HCT116 (cell line): ENCODE measurements at regions not wholly inside any gene's neighbourhood (a gene's known extent, or its start where the extent isn't known, plus 50 kb on each side); places are given as distances from the start of the nearest gene placed in this dataset.

Source experiments
- ATAC-seq: fragments of 200-7000 bp; cut with Tn5 transposase; 2 replicates; pipeline ENCODE4 v1.9.1; 2020; ENCODE audit warnings: mild to moderate bottlenecking, moderate library complexity
- BruUV-seq: library from RNA; stranded (reverse); fragments of 400-500 nt; replicated peaks from 2 replicates; lab custom pipeline; 2021; lab: Mats Ljungman, UMichigan
- CTCF ChIA-PET: fragments of 300-600 bp; sonication (Branson Sonifier 250); formaldehyde crosslinking; loops from one replicate; lab custom pipeline; 2021; ENCODE audit warnings: antibody characterized with exemption; lab: Charles Lee
- POLR2A ChIA-PET: fragments of 300-600, 350-600 bp; sonication (Branson Sonifier 250); formaldehyde crosslinking; loops from one replicate; lab custom pipeline; 2021; ENCODE audit warnings: antibody characterized with exemption; lab: Charles Lee
- RAD21 ChIA-PET, 2 experiments: fragments of 300-600 bp; sonication (Branson Sonifier 250); formaldehyde crosslinking; loops; one replicate each; lab custom pipeline; 2023; ENCODE audit warnings: low total read pairs in 2 of 2; ENCODE audit not compliant: uncharacterized antibody in 2 of 2, unreplicated experiment in 2 of 2, low non-redundant PET in 1 of 2; lab: Charles Lee
- DNase-seq: peaks from one replicate; pipeline ENCODE4 v3.0.0-alpha.2; 2010; ENCODE audit warnings: low read depth, low spot score
- H2AFZ ChIP-seq: fragments of 200-600 bp; shearing (Covaris generic), sonication (generic); 2 replicates; pipeline ENCODE4 v1.6.1; 2017; ENCODE audit warnings: low read depth, mixed run types, mixed read lengths, antibody characterized with exemption, low read length; ENCODE audit not compliant: poor library complexity, severe bottlenecking
- H3K27ac ChIP-seq: 2 replicates; pipeline ENCODE4 v1.5.1; 2012; ENCODE audit warnings: low read depth, low read length
- H3K27me3 ChIP-seq: fragments of 200-600 bp; sonication (generic); 2 replicates; pipeline ENCODE4 v1.6.1; 2016; ENCODE audit warnings: mixed run types, low read length, mixed read lengths; ENCODE audit not compliant: insufficient read depth
- H3K36me3 ChIP-seq, 2 experiments: fragments of 200-500 bp in 1 of 2; fragments of 200-600 bp in 1 of 2; sonication (Bioruptor generic) in 1 of 2; sonication (generic) in 1 of 2; 2 replicates each; pipeline versions ENCODE4 v1.5.1 to v1.6.1; 2014 to 2016; ENCODE audit warnings: low read length in 2 of 2, inconsistent platforms in 1 of 2, mixed read lengths in 1 of 2, mixed run types in 1 of 2; ENCODE audit not compliant: insufficient read depth in 2 of 2, control insufficient read depth in 1 of 2
- H3K4me1 ChIP-seq, 2 experiments: fragments of 200-600 bp in 1 of 2; sonication (generic) in 1 of 2; 2 replicates each; pipeline versions ENCODE4 v1.5.1 to v1.6.1; 2012 to 2017; ENCODE audit warnings: low read length in 2 of 2, inconsistent platforms in 1 of 2, mild to moderate bottlenecking in 1 of 2, mixed read lengths in 1 of 2, mixed run types in 1 of 2, moderate library complexity in 1 of 2; ENCODE audit not compliant: insufficient read depth in 2 of 2, control insufficient read depth in 1 of 2
- H3K4me2 ChIP-seq: fragments of 200-600 bp; sonication (generic); 2 replicates; pipeline ENCODE4 v1.6.1; 2017; ENCODE audit warnings: mixed run types, low read length, mixed read lengths
- H3K4me3 ChIP-seq, 2 experiments: fragments of 200-600 bp in 1 of 2; sonication (generic) in 1 of 2; replicated peaks in 1 of 2; 2 replicates each; pipeline ENCODE4 v1.5.1; 2011 to 2016; ENCODE audit warnings: low read length in 2 of 2, control low read depth in 1 of 2, low read depth in 1 of 2, mild to moderate bottlenecking in 1 of 2, mixed read lengths in 1 of 2, mixed run types in 1 of 2
- H3K79me2 ChIP-seq: fragments of 200-600 bp; sonication (generic); 2 replicates; pipeline ENCODE4 v1.6.1; 2017; ENCODE audit warnings: mild to moderate bottlenecking, mixed run types, low read length, moderate library complexity, mixed read lengths; ENCODE audit not compliant: insufficient read depth
- H3K9ac ChIP-seq: fragments of 200-600 bp; sonication (generic); 2 replicates; pipeline ENCODE4 v1.6.1; 2016; ENCODE audit warnings: low read length, mixed read lengths
- H3K9me2 ChIP-seq: fragments of 200-600 bp; sonication (generic), shearing (Covaris generic); 2 replicates; pipeline ENCODE4 v1.6.1; 2017; ENCODE audit warnings: mixed run types, mild to moderate bottlenecking, moderate library complexity; ENCODE audit not compliant: insufficient read depth
- H3K9me3 ChIP-seq, 2 experiments: fragments of 200-500 bp in 1 of 2; fragments of 200-600 bp in 1 of 2; sonication (Bioruptor generic) in 1 of 2; sonication (generic) in 1 of 2; 2 replicates each; pipeline ENCODE4 v1.6.1; 2014 to 2017; ENCODE audit warnings: low read length in 2 of 2, mixed read lengths in 2 of 2, inconsistent platforms in 1 of 2, low read depth in 1 of 2, mild to moderate bottlenecking in 1 of 2, mixed run types in 1 of 2, moderate library complexity in 1 of 2; ENCODE audit not compliant: control insufficient read depth in 1 of 2, insufficient read depth in 1 of 2
- H4K20me1 ChIP-seq: fragments of 200-600 bp; sonication (generic), shearing (Covaris generic); 2 replicates; pipeline ENCODE4 v1.6.1; 2017; ENCODE audit warnings: mixed run types, mild to moderate bottlenecking, moderate library complexity; ENCODE audit not compliant: insufficient read depth
- RAD21 ChIP-seq: IDR thresholded peaks from 2 replicates; pipeline ENCODE4 v1.6.1; 2012; ENCODE audit warnings: low read depth, mild to moderate bottlenecking
- REST ChIP-seq: IDR thresholded peaks from 2 replicates; pipeline ENCODE4 v1.6.1; 2012; ENCODE audit warnings: low read depth
- SRF ChIP-seq: IDR thresholded peaks from 2 replicates; pipeline ENCODE4 v1.6.1; 2012; ENCODE audit warnings: low read depth
- ZNF274 ChIP-seq: fragments of 200-500 bp; sonication (Bioruptor generic); IDR thresholded peaks from 2 replicates; pipeline ENCODE4 v1.6.1; 2014; ENCODE audit warnings: mild to moderate bottlenecking, low read depth, low read length, inconsistent platforms
- intact Hi-C: fragments of 100-400 bp; cut with micrococcal nuclease; formaldehyde crosslinking; loops from 2 replicates; pipeline ENCODE4 v1.10.0; 2022

GRCh38 chr5:15234911-15235310 is 265.1 kb upstream of the FBXL7 start:
- H3K4me1 ChIP-seq: no peaks in the 10 kb centered on the region
- H3K4me2 ChIP-seq: no peak overlapping the region
- ATAC-seq: no peak
- no peak overlapping the region for H3K4me3 ChIP-seq
- CTCF ChIA-PET: no interaction called here
- no peak overlapping the region for H3K27ac ChIP-seq
- H3K36me3 ChIP-seq: no peaks in the 10 kb centered on the region
- no peaks in the 10 kb centered on the region for H3K27me3 ChIP-seq
- RAD21 ChIA-PET: no interaction called here
- H3K9me3 ChIP-seq: peaks cover 4 to 10% of the 10 kb centered on the region in 2 experiments; a peak in 2 of 4 replicates
- no peak for TF ChIP-seq REST
- no peaks in the 10 kb centered on the region for H4K20me1 ChIP-seq
- no peaks in the 10 kb centered on the region for H3K79me2 ChIP-seq
- DNase-seq: no peak
- H3K9me2 ChIP-seq: no peaks in the 10 kb centered on the region
- POLR2A ChIA-PET: no interaction called here
- BruUV-seq: no TSS peak
- intact Hi-C loops: no loop called here
- H2AFZ ChIP-seq: no peak overlapping the region
- H3K9ac ChIP-seq: no peak overlapping the region

GRCh38 chr5:15234366-15234765 is 265.6 kb upstream of the FBXL7 start:
- ChIA-PET RAD21 (no interaction called here), CTCF (no interaction called here), POLR2A (no interaction called here)
- H3K27ac ChIP-seq: no peak overlapping the region
- no peaks in the 10 kb centered on the region for H4K20me1 ChIP-seq
- peaks cover 4 to 10% of the 10 kb centered on the region in 2 experiments; a peak in 2 of 4 replicates for H3K9me3 ChIP-seq
- intact Hi-C loops: no loop called here
- no TSS peak for BruUV-seq
- no peak overlapping the region for H3K9ac ChIP-seq
- no peaks in the 10 kb centered on the region for H3K9me2 ChIP-seq
- TF ChIP-seq RAD21 (no peak), SRF (no peak), ZNF274 (no peak)
- H2AFZ ChIP-seq: no peak overlapping the region
- ATAC-seq (no peak), DNase-seq (no peak)
- H3K4me3 ChIP-seq: no peak overlapping the region
- H3K36me3 ChIP-seq: no peaks in the 10 kb centered on the region
- no peak overlapping the region for H3K4me2 ChIP-seq
- no peaks in the 10 kb centered on the region for H3K79me2 ChIP-seq
- H3K4me1 ChIP-seq: no peaks in the 10 kb centered on the region
- no peaks in the 10 kb centered on the region for H3K27me3 ChIP-seq
